BJ (cell line): ENCODE measurements at regions not wholly inside any gene's neighbourhood (a gene's known extent, or its start where the extent isn't known, plus 50 kb on each side); places are given as distances from the start of the nearest gene placed in this dataset.

ENCODE experiments used
- CTCF ChIA-PET: fragments of 350-600 bp; formaldehyde crosslinking; extraction: SDS; loops from one replicate; lab custom pipeline; 2021; ENCODE audit warnings: antibody characterized with exemption, inconsistent platforms; lab: Yijun Ruan, JAX
- POLR2A ChIA-PET: fragments of 300-600 bp; sonication (Branson Sonifier 250); formaldehyde crosslinking; extraction: SDS; loops from one replicate; lab custom pipeline; 2021; ENCODE audit warnings: antibody characterized with exemption; lab: Charles Lee
- DNase-seq: peaks from one replicate; pipeline ENCODE4 v3.0.0-alpha.2; 2011; ENCODE audit warnings: low read depth
- H3K27me3 ChIP-seq: 2 replicates; pipeline ENCODE4 v1.6.0; 2011; ENCODE audit warnings: low read length; ENCODE audit not compliant: control insufficient read depth, insufficient read depth
- H3K36me3 ChIP-seq: 2 replicates; pipeline ENCODE4 v1.5.1; 2011; ENCODE audit warnings: low read length; ENCODE audit not compliant: control insufficient read depth, insufficient read depth
- H3K4me3 ChIP-seq: 2 replicates; pipeline ENCODE4 v1.5.1; 2011; ENCODE audit warnings: low read depth, mild to moderate bottlenecking, control low read depth, low read length
- TF ChIP-seq, protein P1 (sequence below): IDR thresholded peaks from 2 replicates; pipeline ENCODE4 v1.5.1; 2011; ENCODE audit warnings: low read depth, mild to moderate bottlenecking, control low read depth, inconsistent platforms, low read length, moderate library complexity; ENCODE audit not compliant: insufficient read depth

- TF ChIP-seq, protein P1, sequence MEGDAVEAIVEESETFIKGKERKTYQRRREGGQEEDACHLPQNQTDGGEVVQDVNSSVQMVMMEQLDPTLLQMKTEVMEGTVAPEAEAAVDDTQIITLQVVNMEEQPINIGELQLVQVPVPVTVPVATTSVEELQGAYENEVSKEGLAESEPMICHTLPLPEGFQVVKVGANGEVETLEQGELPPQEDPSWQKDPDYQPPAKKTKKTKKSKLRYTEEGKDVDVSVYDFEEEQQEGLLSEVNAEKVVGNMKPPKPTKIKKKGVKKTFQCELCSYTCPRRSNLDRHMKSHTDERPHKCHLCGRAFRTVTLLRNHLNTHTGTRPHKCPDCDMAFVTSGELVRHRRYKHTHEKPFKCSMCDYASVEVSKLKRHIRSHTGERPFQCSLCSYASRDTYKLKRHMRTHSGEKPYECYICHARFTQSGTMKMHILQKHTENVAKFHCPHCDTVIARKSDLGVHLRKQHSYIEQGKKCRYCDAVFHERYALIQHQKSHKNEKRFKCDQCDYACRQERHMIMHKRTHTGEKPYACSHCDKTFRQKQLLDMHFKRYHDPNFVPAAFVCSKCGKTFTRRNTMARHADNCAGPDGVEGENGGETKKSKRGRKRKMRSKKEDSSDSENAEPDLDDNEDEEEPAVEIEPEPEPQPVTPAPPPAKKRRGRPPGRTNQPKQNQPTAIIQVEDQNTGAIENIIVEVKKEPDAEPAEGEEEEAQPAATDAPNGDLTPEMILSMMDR, result no peak
- Histone ChIP-seq H3K36me3 (no peaks in the 10 kb centered on the region), H3K4me3 (no peak overlapping the region), H3K27me3 (no peaks in the 10 kb centered on the region)
- POLR2A ChIA-PET, result no interaction called here
- DNase-seq, result no peak
- CTCF ChIA-PET, result no interaction called here
These were observed 964.6 kb downstream of the HACE1 start for GRCh38 chr6:103895136-103895535.

GRCh38 chr6:103893141-103893581 lies 966.6 kb downstream of the HACE1 start:
- Histone ChIP-seq H3K27me3 (no peaks in the 10 kb centered on the region), H3K4me3 (no peak overlapping the region), H3K36me3 (no peaks in the 10 kb centered on the region)
- CTCF ChIA-PET, result no interaction called here
- TF ChIP-seq, protein P1, result no peak
- DNase-seq, result no peak
- POLR2A ChIA-PET, result no interaction called here

- no peak for DNase-seq
- CTCF ChIA-PET, result no interaction called here
- Histone ChIP-seq H3K27me3 (no peaks in the 10 kb centered on the region), H3K36me3 (no peaks in the 10 kb centered on the region), H3K4me3 (no peak overlapping the region)
- POLR2A ChIA-PET, result no interaction called here
- TF ChIP-seq, protein P1, result no peak
These were observed 972.8 kb downstream of the HACE1 start for GRCh38 chr6:103886951-103887350.

- ChIA-PET CTCF (no interaction called here), POLR2A (no interaction called here)
- Histone ChIP-seq H3K27me3 (no peaks in the 10 kb centered on the region), H3K36me3 (no peaks in the 10 kb centered on the region), H3K4me3 (no peak overlapping the region)
- TF ChIP-seq, protein P1, result no peak
- no peak for DNase-seq
These were observed 974.3 kb downstream of the HACE1 start for GRCh38 chr6:103885446-103885845.

DNA sequence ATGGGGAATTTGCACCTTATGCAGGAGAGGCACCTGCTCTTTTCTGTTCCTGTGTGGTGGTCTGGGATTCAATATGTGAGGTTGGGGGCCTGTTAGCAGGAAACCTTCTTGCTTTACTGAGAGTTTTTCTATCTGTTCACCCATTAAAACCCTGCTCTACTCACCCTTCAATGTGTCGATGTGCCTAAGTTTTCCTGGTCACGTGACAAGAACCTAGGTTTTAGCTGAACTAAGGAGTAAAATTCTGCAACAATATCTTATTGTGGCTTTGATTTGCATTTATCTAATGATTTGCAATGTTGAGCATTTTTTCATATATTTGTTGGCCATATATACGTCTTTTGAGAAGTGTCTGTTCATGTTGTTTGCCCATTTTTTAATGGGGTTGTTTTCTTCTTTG lies 979.9 kb downstream of the HACE1 start:
- ChIA-PET CTCF (no interaction called here), POLR2A (no interaction called here)
- DNase-seq, result no peak
- H3K4me3 ChIP-seq, result no peak overlapping the region
- H3K27me3 ChIP-seq, result no peaks in the 10 kb centered on the region
- H3K36me3 ChIP-seq, result no peaks in the 10 kb centered on the region
- TF ChIP-seq, protein P1, result no peak
